ENCODE measurements at regions not wholly inside any gene's neighbourhood (a gene's known extent, or its start where the extent isn't known, plus 50 kb on each side); places are given as distances from the start of the nearest gene placed in this dataset.

- no peak for DNase-seq (ENCODE audit: low read depth in 3 of 3, low spot score in 2 of 3)
Measured at GRCh38 chr10:128934492-128934891, 532.5 kb upstream of the MGMT start.

DNA sequence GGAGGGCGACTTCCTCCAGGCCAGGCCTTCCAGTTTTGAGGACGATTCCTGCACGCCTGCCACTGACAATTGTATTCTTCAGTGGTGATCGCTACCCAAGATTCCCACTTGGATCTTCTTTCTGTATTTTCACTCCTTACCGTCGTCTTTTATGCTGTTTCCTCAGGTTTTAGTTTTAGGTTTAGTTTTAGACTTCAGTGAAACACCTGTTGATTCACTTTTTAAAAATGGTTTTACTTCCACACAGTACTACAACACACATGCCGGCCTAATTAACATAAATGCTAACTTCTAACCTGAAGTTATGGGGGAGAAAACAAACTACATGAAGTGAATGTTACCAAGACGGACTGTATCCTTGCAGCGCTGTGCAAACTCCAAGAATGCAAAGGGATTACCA, 530.6 kb upstream of the MGMT start:
- DNase-seq (ENCODE audit: low read depth in 3 of 3, low spot score in 2 of 3), result no peak

DNA sequence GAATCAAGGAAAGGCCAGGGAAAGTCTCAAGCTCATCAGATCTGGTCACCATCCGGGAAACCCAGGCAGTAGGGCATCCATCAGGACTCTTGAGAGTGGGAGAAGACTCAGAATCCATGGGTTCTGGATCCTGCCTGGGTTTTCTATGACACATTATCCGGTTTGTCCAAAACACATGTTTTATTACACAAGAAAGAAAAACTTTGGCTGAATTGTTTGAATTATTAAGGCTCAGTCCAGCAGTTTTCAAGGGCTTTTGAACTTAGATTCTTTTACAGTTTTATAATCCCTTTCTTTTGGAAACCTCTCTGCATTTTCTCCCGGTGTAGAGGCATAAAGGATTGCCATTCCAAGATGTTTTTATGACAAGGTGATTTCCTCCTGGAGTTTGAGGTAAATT, 528.5 kb upstream of the MGMT start:
- no peak for DNase-seq (ENCODE audit: low read depth in 3 of 3, low spot score in 2 of 3)

- DNase-seq (ENCODE audit: low read depth in 3 of 3, low spot score in 2 of 3), result no peak
Measured at GRCh38 chr10:128940081-128940480, 527.0 kb upstream of the MGMT start.

GRCh38 chr10:128943111-128943510, 523.9 kb upstream of the MGMT start:
- no peak for DNase-seq (ENCODE audit: low read depth in 3 of 3, low spot score in 2 of 3)

- no peak for DNase-seq (ENCODE audit: low read depth in 3 of 3, low spot score in 2 of 3)
Measured at GRCh38 chr10:128945398-128945797, 521.6 kb upstream of the MGMT start.

DNA sequence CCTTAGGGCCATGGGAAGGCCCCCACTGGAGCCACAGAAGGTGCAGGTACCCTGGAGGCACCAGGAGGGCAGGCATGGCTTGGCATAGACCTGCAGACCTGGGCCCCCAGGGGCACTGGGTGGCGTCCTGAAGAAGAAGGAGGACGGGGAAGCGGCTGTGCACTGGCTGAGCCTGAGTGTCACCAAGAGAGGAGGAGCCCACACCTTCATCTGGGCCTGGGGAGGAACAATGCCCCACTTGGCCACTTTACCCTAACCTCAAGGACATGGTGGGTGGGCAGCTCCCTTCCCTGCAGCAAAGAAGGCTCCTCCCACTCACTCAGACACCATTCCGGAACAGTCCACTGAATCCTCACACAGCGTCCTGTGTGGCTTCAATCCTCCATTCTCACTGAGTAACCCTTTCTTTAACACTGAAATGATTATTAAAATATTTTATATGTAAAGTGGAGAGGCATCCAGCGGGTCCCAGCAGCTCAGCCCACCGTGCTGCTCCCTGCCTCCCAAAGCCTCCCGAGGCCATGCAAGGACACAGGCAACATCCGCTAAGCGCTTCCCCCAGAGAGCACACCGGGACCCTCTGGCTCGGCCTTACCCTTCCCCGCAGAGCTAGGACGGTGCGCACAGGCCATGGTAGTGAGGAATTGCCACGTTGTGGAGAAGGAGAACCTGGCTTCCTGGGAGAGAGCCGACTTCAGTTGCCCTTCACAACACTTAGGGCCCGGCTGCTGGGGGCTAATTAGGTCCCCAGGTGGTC, 516.7 kb upstream of the MGMT start:
- DNase-seq (ENCODE audit: low read depth in 3 of 3, low spot score in 2 of 3), result no peak

GRCh38 chr10:128950916-128951275, 516.1 kb upstream of the MGMT start:
- no peak for DNase-seq (ENCODE audit: low read depth in 3 of 3, low spot score in 2 of 3)

- DNase-seq (ENCODE audit: low read depth in 3 of 3, low spot score in 2 of 3), result no peak
Measured at GRCh38 chr10:128952856-128953255, 514.2 kb upstream of the MGMT start.

- no peak for DNase-seq (ENCODE audit: low read depth in 3 of 3, low spot score in 2 of 3)
Measured at GRCh38 chr10:128956149-128956548, 510.9 kb upstream of the MGMT start.

DNA sequence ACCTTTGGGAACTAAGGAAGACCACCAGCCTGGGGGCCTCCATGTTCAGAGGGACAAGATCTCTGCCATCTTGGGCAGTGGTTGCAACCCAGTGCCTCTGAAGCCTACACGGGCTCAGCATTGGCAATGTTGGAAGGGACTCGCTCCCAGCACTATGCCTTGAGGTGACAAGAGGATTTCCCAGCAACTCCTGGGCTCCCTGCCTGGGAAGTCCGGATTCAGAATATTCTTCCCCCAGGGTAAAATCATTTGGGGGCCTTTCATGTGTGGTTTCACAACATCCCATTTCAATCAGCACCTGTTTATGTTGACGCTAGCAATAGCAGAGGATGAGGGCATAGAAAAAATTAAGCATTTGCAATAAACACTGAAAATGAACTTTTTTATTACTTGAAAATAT, 509.8 kb upstream of the MGMT start:
- no peak for DNase-seq (ENCODE audit: low read depth in 3 of 3, low spot score in 2 of 3)

- no peak for DNase-seq (ENCODE audit: low read depth in 3 of 3, low spot score in 2 of 3)
Measured at GRCh38 chr10:128958834-128959690, 508.0 kb upstream of the MGMT start.

DNA sequence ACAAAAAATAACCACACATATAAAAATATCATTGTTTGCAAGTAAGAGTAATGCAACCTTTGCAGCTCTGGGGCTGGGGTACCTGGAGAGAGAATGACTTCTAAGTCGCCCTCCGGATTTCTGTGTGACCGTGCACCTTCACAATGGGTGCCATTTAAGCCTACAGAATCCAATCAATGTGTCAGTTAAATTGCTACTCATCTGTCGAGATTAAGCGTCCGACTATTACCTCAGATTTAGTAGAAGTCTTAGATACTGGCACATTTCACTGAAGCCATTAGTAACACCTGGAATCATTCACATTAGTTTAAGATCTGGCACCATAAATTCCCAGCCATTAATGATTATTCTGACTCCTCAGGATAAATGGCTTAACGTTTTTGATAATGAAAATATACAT, 507.3 kb upstream of the MGMT start:
- no peak for DNase-seq (ENCODE audit: low read depth in 3 of 3, low spot score in 2 of 3)

DNA sequence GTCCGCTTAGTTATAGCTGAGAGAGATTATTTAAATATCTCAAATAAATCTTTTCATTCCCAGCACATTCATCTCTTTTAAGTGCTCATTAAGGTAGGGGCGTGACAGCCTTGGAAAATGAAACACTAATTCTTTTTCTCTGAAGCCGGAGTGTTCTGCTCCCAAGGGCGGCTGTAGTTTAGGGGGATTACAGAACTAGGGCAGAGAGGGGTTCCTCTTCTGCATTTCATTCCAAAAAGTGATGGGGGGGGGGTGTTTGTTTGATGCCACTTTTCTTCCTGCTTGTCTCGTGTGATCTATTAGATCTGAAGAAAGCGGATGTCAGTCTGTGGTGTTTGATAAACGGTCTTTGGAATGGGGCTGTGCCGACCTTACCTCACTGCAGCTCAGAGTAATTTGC, 506.5 kb upstream of the MGMT start:
- no peak for DNase-seq (ENCODE audit: low read depth in 3 of 3, low spot score in 2 of 3)

- no peak for DNase-seq (ENCODE audit: low read depth in 3 of 3, low spot score in 2 of 3)
Measured at GRCh38 chr10:128962182-128962581, 504.9 kb upstream of the MGMT start.

DNA sequence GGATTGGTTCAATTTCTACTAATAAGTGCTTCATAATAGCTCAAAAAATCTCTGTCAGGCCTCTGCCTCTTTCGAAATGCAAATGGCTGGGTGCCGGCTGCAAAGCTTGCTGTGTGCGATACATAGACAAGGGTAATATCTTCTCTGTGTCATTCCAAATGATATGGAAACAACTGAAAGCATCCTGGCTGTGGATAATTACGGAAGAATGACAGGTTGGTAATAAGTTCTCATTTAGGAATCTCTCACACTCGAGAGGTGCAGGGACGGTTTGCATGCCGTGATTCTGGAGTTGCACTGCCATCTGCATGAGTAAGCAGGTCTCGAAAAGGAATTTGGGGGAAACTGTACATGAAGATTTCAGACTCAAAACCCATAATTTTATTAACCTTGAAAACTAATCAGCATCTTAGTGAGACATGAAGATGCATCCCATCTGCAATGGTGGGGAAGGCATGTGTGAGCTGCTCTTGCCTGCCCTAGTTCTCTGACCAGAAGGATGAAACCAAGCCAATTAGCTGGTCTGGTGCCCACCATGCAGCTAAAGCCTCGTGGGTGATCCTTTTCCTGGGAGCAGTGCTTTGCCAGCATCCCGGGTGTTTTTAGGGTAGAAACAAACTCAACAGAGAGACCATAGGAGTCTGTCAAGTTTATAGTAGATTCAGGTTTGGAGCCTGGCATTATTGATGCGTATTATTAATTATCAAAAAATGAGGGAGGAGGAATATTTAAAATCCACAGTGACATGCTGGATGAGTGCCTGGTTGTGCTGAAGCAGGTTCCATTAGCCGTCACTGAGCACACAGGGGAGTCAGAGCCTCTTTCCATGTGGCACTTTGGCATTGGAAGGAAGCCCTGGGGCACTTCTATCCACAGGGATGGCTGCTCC, 503.6 kb upstream of the MGMT start:
- DNase-seq (ENCODE audit: low read depth in 3 of 3, low spot score in 2 of 3), result no peak

DNA sequence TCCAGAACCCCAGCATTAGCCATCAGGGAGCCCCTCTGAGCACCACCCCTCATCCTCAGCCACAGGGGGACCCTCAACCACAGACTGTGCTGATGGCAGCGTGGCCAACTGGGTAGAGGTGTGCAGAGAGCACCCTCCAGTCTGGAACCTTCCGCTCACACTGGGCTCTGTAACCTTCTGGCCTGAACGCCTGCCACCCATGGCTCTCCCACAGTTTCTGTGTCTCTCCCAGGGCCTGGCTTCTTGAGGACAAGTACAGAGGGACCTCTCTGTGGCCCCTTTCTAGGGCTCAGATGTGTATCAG, 503.0 kb upstream of the MGMT start:
- no peak for DNase-seq (ENCODE audit: low read depth in 3 of 3, low spot score in 2 of 3)

DNA sequence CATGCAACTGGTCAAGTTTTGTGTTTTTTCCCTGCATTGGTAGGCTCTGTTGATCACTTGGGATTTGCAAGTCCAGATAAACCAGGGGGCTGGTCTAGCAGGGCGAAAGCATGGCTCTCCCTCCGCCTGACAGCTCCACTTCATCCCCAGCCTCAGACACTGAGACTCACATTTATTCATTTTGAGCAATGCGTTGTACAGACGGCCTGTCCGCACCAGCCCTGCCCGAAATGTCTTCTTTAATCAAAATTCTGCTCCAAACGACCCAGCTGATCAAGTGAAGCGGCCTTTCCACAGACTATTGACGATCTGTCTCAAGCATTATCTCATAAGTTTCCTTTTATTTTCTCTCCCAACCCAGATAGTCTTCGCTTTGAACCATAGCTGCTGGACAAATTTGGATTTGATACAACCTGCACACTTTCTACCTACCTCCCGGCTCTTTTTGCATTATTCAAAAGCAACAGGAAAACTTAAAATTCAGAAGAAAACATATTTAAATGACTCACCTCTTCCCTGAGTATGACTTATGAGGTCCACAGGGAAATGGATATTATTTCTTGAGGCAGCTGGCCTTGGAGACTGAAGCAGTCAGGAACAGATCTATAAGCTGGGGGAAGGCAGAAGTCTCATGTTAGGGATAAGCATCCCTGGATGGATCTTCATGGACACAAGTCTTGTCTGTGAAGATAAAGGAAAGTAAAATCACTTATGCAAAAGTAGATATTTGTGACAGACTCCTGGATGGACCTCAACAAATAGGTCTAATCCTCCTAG, 498.9 kb upstream of the MGMT start:
- DNase-seq (ENCODE audit: low read depth in 3 of 3, low spot score in 2 of 3), result no peak

DNA sequence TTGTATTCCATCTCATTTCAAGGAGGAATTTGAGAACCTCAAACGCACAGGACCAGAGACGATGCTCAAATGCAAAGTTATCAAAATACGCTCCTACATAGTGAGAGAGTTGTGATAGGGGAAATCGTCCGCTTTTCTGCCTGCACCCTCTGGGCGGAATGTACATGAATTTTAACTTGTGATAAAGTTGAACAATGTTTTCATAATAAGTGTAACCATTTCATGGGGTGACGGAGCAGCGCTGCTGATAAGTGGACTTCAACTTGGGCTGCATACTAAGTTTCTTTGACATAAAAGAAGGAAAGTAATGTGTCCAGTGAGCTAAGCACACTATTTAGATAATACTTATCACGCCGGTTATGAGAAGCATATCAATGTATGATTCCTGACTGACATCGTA, 497.5 kb upstream of the MGMT start:
- DNase-seq (ENCODE audit: low read depth in 3 of 3, low spot score in 2 of 3), result no peak

- no peak for DNase-seq (ENCODE audit: low read depth in 3 of 3, low spot score in 2 of 3)
Measured at GRCh38 chr10:128971374-128972035, 495.5 kb upstream of the MGMT start.

Data from right renal cortex interstitium (tissue), 3 donors.